Activated T-helper 2 cell treated with anti-CD3 and anti-CD28 coated beads, Interferon-gamma antibody, Interleukin-2, Interleukin-4, amounts not matched to agents 10 μg/mL and 5 μg/mL and 100 μg/mL, durations not matched to agents 14 hours and 24 hours and 36 hours (primary cell): ENCODE measurements at regions not wholly inside any gene's neighbourhood (a gene's known extent, or its start where the extent isn't known, plus 50 kb on each side); places are given as distances from the start of the nearest gene placed in this dataset.

Experiments
- DNase-seq: peaks from one replicate; pipeline ENCODE4 v3.0.0; 2021; ENCODE audit warnings: low spot score
- H3K27ac Mint-ChIP-seq: one replicate; pipeline ENCODE4 v1.8.0; 2021; ENCODE audit warnings: mixed read lengths
- H3K27me3 Mint-ChIP-seq: one replicate; pipeline ENCODE4 v1.8.0; 2021; ENCODE audit warnings: low read depth, mixed read lengths
- H3K36me3 Mint-ChIP-seq: one replicate; pipeline ENCODE4 v1.8.0; 2021; ENCODE audit warnings: low read depth, mixed read lengths
- H3K4me1 Mint-ChIP-seq: one replicate; pipeline ENCODE4 v1.8.0; 2021; ENCODE audit warnings: low read depth, mixed read lengths
- H3K4me3 Mint-ChIP-seq: one replicate; pipeline ENCODE4 v1.8.0; 2021; ENCODE audit warnings: low read depth, mild to moderate bottlenecking, moderate library complexity, mixed read lengths
- H3K9me3 Mint-ChIP-seq: one replicate; pipeline ENCODE4 v1.8.0; 2021; ENCODE audit warnings: mixed read lengths
- intact Hi-C: fragments of 100-400 bp; cut with micrococcal nuclease; formaldehyde crosslinking; loops from one replicate; pipeline ENCODE4 v1.15.1; 2023

GRCh38 chr20:57941604-57942381 is 232.0 kb upstream of the PMEPA1 start:
- DNase-seq, result no peak
- no peaks in the 10 kb centered on the region for H3K4me1 Mint-ChIP-seq
- H3K4me3 Mint-ChIP-seq, result no peak overlapping the region
- intact Hi-C loops, result no loop called here
- no peaks in the 10 kb centered on the region for H3K9me3 Mint-ChIP-seq
- no peaks in the 10 kb centered on the region for H3K27me3 Mint-ChIP-seq
- H3K27ac Mint-ChIP-seq, result no peak overlapping the region
- no peaks in the 10 kb centered on the region for H3K36me3 Mint-ChIP-seq

DNA sequence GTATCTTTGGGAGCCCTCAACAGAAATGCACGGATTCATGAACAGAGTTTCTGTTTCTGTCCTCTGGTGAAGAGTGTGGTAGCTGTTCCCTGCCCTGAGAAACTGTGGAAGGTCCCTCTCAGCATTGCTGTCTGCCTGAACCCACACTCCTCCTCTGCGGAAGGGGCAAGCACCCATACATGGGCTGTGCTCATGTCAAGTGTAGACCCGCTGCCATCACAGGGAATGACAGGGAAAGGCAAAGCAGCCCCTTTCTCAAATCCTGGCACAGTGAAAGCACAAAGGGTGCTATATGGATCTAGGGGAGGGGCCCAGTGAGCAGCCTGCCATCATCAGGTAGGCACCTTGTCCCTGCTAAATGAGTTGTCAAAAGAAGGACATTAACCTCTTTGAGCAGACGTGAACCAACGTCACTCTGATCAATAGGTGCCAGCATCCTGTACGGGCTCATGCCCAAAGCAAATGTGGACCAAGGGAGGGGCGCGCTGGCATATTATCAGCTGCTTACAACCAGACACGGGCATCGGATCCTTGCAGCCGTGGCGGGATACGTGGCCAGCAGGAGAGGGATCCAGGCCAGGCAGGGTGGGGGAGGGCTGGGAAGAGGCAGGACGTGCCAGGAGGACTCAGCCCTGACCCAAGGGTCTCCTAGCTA is 231.2 kb upstream of the PMEPA1 start:
- intact Hi-C loops, result no loop called here
- Mint-ChIP-seq H3K27me3 (no peaks in the 10 kb centered on the region), H3K4me3 (no peak overlapping the region), H3K27ac (no peak overlapping the region), H3K4me1 (no peaks in the 10 kb centered on the region), H3K36me3 (no peaks in the 10 kb centered on the region), H3K9me3 (no peaks in the 10 kb centered on the region)
- no peak for DNase-seq

DNA sequence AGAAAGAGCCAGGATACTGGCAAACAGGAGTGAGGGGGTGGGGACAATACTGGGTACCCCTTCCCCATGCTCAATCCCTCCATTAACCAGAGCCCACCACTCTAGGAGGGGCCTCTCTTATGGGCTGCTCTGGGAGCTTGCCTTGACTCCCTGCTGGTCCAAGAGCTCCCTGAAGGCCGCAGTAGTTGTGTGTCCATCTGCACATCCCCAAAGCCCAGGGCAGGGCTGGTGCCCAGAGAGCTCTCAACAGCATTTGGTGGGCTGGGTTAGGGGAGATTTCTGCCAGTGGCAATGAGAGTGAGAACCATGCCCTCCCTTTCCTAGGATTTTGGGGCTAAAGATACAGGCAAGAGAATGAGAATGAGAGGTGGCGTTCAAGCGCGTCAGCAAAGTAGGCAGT is 230.6 kb upstream of the PMEPA1 start:
- no peaks in the 10 kb centered on the region for H3K36me3 Mint-ChIP-seq
- H3K9me3 Mint-ChIP-seq, result no peaks in the 10 kb centered on the region
- H3K27ac Mint-ChIP-seq, result no peak overlapping the region
- H3K4me3 Mint-ChIP-seq, result no peak overlapping the region
- H3K27me3 Mint-ChIP-seq, result no peaks in the 10 kb centered on the region
- intact Hi-C loops, result no loop called here
- H3K4me1 Mint-ChIP-seq, result no peaks in the 10 kb centered on the region
- no peak for DNase-seq

DNA sequence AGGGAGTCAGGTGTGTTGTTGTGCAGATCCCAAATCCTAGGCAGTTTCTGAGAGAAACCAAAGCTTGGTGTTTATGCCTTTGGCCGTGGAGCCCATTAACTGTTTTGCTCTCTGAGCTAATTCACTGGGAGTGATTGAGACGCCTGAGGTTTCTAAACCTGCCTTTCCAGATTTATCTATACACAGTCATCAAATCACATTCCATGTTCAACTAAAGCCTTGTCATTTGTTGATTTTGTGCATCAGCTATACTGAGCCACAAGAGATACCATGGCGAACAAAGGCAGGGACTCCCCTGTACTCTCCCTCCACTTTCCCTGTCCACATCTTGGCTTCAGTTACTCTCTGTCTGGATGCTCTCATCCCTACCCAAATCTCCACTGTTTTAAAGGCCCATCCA is 229.7 kb upstream of the PMEPA1 start:
- Mint-ChIP-seq H3K36me3 (no peaks in the 10 kb centered on the region), H3K27me3 (no peaks in the 10 kb centered on the region), H3K27ac (no peak overlapping the region), H3K4me1 (no peaks in the 10 kb centered on the region), H3K9me3 (no peaks in the 10 kb centered on the region), H3K4me3 (no peak overlapping the region)
- DNase-seq, result no peak
- intact Hi-C loops, result no loop called here

GRCh38 chr20:57938158-57939108 is 228.6 kb upstream of the PMEPA1 start:
- no peaks in the 10 kb centered on the region for H3K36me3 Mint-ChIP-seq
- H3K4me3 Mint-ChIP-seq, result no peak overlapping the region
- H3K27ac Mint-ChIP-seq, result no peak overlapping the region
- DNase-seq, result no peak
- no peaks in the 10 kb centered on the region for H3K9me3 Mint-ChIP-seq
- intact Hi-C loops, result no loop called here
- H3K27me3 Mint-ChIP-seq, result no peaks in the 10 kb centered on the region
- H3K4me1 Mint-ChIP-seq, result no peaks in the 10 kb centered on the region

DNA sequence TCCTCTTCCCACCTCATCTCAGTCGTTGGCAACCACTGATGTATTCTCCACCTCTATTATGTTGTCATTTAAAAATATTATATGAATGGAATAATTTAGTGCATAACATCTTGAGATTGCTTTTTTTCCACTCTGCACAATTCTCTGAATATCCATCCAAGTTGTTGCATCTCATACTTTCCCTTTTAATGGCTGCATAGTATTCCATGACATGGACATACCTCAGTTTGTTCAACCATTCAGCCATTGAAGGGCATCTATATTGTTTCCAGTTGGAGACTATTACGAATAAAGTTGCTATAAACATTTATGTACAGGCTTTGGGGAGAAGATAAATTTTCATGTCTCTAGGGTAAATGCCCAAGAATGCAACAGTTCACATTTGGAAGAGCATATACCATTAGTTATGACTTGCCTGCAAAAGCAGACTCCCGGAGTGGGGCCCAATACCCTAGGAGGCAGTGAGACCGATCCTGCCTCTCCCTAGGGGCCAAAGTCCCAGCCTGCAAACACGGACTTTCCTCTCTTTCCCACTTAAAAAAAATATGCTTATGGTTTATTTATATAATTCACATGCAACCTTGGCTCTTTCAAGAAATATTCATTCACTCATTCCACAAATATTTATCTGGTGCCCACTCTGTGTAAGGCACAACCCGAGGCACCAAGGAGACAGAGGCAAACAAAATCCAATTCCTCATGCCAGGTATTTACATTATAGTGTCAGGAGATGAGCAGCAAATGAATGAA is 227.0 kb upstream of the PMEPA1 start:
- H3K4me3 Mint-ChIP-seq, result no peak overlapping the region
- H3K27me3 Mint-ChIP-seq, result no peaks in the 10 kb centered on the region
- H3K27ac Mint-ChIP-seq, result no peak overlapping the region
- intact Hi-C loops, result no loop called here
- DNase-seq, result no peak
- H3K36me3 Mint-ChIP-seq, result no peaks in the 10 kb centered on the region
- H3K4me1 Mint-ChIP-seq, result no peaks in the 10 kb centered on the region
- no peaks in the 10 kb centered on the region for H3K9me3 Mint-ChIP-seq

DNA sequence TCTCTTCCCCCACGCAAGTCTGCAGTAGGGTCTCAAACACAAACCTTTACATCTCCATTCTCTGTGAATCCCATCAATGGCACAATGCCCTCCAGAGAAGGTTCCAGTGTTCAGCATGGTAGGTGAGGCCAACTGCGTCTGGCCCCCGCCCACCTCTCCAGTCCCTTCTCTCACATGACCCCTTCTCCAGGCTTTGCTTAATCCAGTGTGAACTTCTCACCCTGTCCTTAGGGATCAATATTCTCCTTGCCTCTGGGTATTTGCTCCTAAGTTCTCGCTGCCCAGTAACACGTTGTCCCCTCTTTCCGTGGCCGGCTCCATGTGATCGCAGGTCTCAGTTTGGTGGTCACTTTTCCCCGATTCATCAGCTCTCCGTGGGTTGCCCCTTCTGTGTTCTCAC is 225.1 kb upstream of the PMEPA1 start:
- DNase-seq, result no peak
- no peak overlapping the region for H3K4me3 Mint-ChIP-seq
- H3K27ac Mint-ChIP-seq, result no peak overlapping the region
- H3K4me1 Mint-ChIP-seq, result no peaks in the 10 kb centered on the region
- intact Hi-C loops, result no loop called here
- H3K9me3 Mint-ChIP-seq, result no peaks in the 10 kb centered on the region
- no peaks in the 10 kb centered on the region for H3K27me3 Mint-ChIP-seq
- no peaks in the 10 kb centered on the region for H3K36me3 Mint-ChIP-seq

GRCh38 chr20:57934007-57934805 is 224.4 kb upstream of the PMEPA1 start:
- no peak for DNase-seq
- no peak overlapping the region for H3K27ac Mint-ChIP-seq
- H3K4me1 Mint-ChIP-seq, result no peaks in the 10 kb centered on the region
- no peaks in the 10 kb centered on the region for H3K36me3 Mint-ChIP-seq
- H3K9me3 Mint-ChIP-seq, result no peaks in the 10 kb centered on the region
- H3K27me3 Mint-ChIP-seq, result no peaks in the 10 kb centered on the region
- intact Hi-C loops, result no loop called here
- H3K4me3 Mint-ChIP-seq, result no peak overlapping the region

DNA sequence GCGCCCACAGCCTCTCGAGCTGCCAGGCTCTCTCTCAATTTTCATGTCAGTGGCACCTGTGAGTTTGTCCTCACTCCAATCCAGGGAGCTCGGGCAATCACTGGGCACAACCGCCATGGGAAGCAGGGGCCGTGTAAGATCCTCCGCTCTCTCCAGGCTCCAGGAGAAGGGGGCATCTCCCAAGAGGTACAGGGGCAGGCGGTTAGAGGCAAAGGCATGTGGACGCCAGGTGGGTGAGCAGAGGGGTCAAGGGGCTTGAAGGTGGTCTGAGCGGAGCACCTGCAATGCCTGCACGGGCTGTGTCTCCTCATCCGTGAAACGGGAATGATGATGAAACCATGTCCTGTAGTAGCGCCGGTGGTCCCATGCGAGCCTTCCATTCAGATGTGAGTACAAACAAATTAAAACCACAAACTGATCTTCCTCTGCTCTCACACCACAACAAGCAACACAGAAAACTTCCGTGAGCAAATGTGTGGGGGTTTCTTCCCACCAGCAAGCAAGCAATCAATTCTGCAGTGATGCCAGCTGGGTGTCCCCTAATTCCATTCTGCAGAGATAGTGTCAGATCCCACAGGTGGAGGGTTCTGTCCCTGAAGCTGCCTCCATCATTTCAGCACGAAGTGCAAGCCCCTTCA is 222.5 kb upstream of the PMEPA1 start:
- H3K4me1 Mint-ChIP-seq, result no peaks in the 10 kb centered on the region
- no peaks in the 10 kb centered on the region for H3K27me3 Mint-ChIP-seq
- H3K4me3 Mint-ChIP-seq, result no peak overlapping the region
- intact Hi-C loops, result no loop called here
- H3K27ac Mint-ChIP-seq, result no peak overlapping the region
- H3K36me3 Mint-ChIP-seq, result no peaks in the 10 kb centered on the region
- H3K9me3 Mint-ChIP-seq, result no peaks in the 10 kb centered on the region
- no peak for DNase-seq

GRCh38 chr20:57930351-57930750 is 220.5 kb upstream of the PMEPA1 start:
- Mint-ChIP-seq H3K9me3 (peaks cover 6% of the 10 kb centered on the region), H3K27me3 (no peaks in the 10 kb centered on the region), H3K36me3 (no peaks in the 10 kb centered on the region), H3K4me3 (no peak overlapping the region), H3K27ac (no peak overlapping the region), H3K4me1 (no peaks in the 10 kb centered on the region)
- intact Hi-C loops, result no loop called here
- no peak for DNase-seq

DNA sequence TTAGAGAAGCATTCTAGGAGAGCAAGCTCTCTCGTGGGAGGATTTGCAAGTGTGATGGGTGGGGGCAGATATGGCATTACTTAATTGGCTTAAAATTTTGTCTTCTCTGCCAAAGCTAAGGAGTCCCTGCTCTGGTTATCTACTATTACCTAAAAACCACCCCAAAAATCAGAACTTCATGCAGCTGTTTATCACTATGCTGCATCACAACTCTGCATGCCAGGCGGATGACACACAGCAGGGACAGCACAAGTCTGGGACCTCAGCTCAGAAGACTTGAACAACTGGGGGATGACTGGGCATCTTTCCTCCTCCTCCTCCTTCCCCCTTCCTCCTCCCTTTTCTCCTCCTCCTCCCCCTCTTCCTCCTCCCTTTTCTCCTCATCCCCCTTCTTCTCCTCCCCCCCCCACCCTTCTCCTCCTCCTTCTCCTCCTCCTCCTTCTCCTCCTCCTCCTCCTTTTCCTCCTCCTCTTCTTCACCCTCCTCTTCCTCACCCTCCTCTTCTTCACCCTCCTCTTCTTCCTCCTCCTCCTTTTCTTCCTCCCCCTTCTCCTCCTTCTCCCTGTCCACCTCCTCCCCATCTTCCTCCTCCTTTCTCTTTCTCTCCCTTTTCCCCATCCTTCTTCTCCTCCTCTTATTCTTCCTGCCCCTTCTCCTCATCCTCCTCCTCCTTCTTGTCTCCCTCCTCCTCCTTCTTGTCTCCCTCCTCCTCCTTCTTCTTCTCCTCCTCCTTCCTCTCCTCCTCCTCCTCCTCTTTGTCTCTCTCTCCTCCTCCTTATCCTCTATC is 218.6 kb upstream of the PMEPA1 start:
- Mint-ChIP-seq H3K9me3 (peaks cover 9% of the 10 kb centered on the region), H3K4me1 (no peaks in the 10 kb centered on the region), H3K36me3 (no peaks in the 10 kb centered on the region), H3K27me3 (no peaks in the 10 kb centered on the region), H3K4me3 (no peak overlapping the region), H3K27ac (no peak overlapping the region)
- DNase-seq, result no peak
- intact Hi-C loops, result no loop called here
